Activated CD8-positive, alpha-beta memory T cell treated with anti-CD3 and anti-CD28 coated beads, Interleukin-2, amount 50 U/mL, for 1 hour (primary cell): ENCODE measurements at regions not wholly inside any gene's neighbourhood (a gene's known extent, or its start where the extent isn't known, plus 50 kb on each side); places are given as distances from the start of the nearest gene placed in this dataset.
A peak's percentile ranks its signal among the peaks of the same experiment; 100 is the strongest.

Experiments
- DNase-seq: peaks from one replicate; pipeline ENCODE4 v3.0.0-alpha.2; 2020; ENCODE audit errors: extremely low read depth

GRCh38 chr14:65877166-65877565 lies 464.6 kb downstream of the FUT8 start:
- DNase-seq: no peak

GRCh38 chr14:65877624-65878023 lies 465.1 kb downstream of the FUT8 start:
- no peak for DNase-seq

- DNase-seq: no peak
Measured at GRCh38 chr14:65878586-65878985, 466.1 kb downstream of the FUT8 start.

- DNase-seq: no peak
Measured at GRCh38 chr14:65879248-65880009, 466.9 kb downstream of the FUT8 start.

- no peak for DNase-seq
Measured at GRCh38 chr14:65880507-65880906, 468.0 kb downstream of the FUT8 start.

- no peak for DNase-seq
Measured at GRCh38 chr14:65881642-65882041, 469.1 kb downstream of the FUT8 start.

GRCh38 chr14:65888677-65889076 lies 476.1 kb downstream of the FUT8 start:
- no peak for DNase-seq

- no peak for DNase-seq
Measured at GRCh38 chr14:65892315-65892714, 479.8 kb downstream of the FUT8 start.

GRCh38 chr14:65900164-65900563 lies 487.6 kb downstream of the FUT8 start:
- DNase-seq: no peak

- no peak for DNase-seq
Measured at GRCh38 chr14:65901595-65901994, 489.1 kb downstream of the FUT8 start.

GRCh38 chr14:65904988-65905387 lies 492.5 kb downstream of the FUT8 start:
- DNase-seq: no peak

- DNase-seq: no peak
Measured at GRCh38 chr14:65906344-65906743, 493.8 kb downstream of the FUT8 start.

GRCh38 chr14:65906948-65907347 lies 494.4 kb downstream of the FUT8 start:
- DNase-seq: no peak

GRCh38 chr14:65910108-65910786 lies 497.7 kb downstream of the FUT8 start:
- DNase-seq: no peak

GRCh38 chr14:65915125-65915524 lies 502.6 kb downstream of the FUT8 start:
- DNase-seq: no peak

- no peak for DNase-seq
Measured at GRCh38 chr14:65916055-65916454, 503.5 kb downstream of the FUT8 start.

GRCh38 chr14:65920996-65921395 lies 508.5 kb downstream of the FUT8 start:
- DNase-seq: no peak

GRCh38 chr14:65922142-65922541 lies 509.6 kb downstream of the FUT8 start:
- no peak for DNase-seq

GRCh38 chr14:65926504-65926903 lies 514.0 kb downstream of the FUT8 start:
- no peak for DNase-seq

- no peak for DNase-seq
Measured at GRCh38 chr14:65926935-65927700, 514.6 kb downstream of the FUT8 start.

GRCh38 chr14:65927931-65928356 lies 515.4 kb downstream of the FUT8 start:
- DNase-seq: peak; percentile 11

GRCh38 chr14:65928995-65929394 lies 516.5 kb downstream of the FUT8 start:
- DNase-seq: no peak
